ENCODE measurements at regions not wholly inside any gene's neighbourhood (a gene's known extent, or its start where the extent isn't known, plus 50 kb on each side); places are given as distances from the start of the nearest gene placed in this dataset.

DNA sequence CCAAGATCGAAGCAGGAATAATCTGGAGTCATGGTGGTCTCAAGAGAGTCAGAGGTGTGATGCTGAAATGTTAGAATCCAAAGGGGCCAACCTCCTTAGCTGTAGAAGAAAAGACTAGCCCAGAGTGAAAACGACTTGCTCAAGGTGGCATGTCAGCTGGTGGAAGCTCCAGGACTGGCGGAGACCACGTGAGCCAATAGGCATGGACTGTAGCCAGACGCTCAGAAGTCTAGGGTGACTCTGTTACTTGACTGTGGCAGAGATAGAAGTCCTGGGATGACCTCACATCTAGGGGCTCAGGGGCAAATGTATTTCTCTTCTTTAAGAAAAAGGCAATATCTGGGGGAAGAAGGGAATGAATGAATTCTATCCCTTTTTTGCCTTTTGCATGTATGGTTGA lies 267.4 kb downstream of the ATG4C start:
- H4K20me1 ChIP-seq (ENCODE audit: insufficient read depth, low read length), result no peaks in the 10 kb centered on the region
- no peaks in the 10 kb centered on the region for H3K36me3 ChIP-seq (replicated peaks; ENCODE audit: low read depth, low read length)
- no peaks in the 10 kb centered on the region for H3K79me2 ChIP-seq (ENCODE audit: low read length)
- H3K27me3 ChIP-seq (ENCODE audit: low read depth, low read length), result no peaks in the 10 kb centered on the region
- H3K9ac ChIP-seq (ENCODE audit: low read length), result no peak overlapping the region
- H3K9me3 ChIP-seq (ENCODE audit: insufficient read depth, low read length), result no peaks in the 10 kb centered on the region
- TF ChIP-seq EZH2phosphoT487 (IDR thresholded peaks at IDR 0.05; ENCODE audit: low read depth), result no peak
- TF ChIP-seq, protein P1, sequence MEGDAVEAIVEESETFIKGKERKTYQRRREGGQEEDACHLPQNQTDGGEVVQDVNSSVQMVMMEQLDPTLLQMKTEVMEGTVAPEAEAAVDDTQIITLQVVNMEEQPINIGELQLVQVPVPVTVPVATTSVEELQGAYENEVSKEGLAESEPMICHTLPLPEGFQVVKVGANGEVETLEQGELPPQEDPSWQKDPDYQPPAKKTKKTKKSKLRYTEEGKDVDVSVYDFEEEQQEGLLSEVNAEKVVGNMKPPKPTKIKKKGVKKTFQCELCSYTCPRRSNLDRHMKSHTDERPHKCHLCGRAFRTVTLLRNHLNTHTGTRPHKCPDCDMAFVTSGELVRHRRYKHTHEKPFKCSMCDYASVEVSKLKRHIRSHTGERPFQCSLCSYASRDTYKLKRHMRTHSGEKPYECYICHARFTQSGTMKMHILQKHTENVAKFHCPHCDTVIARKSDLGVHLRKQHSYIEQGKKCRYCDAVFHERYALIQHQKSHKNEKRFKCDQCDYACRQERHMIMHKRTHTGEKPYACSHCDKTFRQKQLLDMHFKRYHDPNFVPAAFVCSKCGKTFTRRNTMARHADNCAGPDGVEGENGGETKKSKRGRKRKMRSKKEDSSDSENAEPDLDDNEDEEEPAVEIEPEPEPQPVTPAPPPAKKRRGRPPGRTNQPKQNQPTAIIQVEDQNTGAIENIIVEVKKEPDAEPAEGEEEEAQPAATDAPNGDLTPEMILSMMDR (IDR thresholded peaks at IDR 0.05; ENCODE audit: low read depth, low read length), result no peak
- H3K4me2 ChIP-seq (ENCODE audit: low read length), result no peak overlapping the region
- no peaks in the 10 kb centered on the region for H3K4me1 ChIP-seq (ENCODE audit: low read length)
- no peak overlapping the region for H3K27ac ChIP-seq (ENCODE audit: low read length)
- no peak overlapping the region for H2AFZ ChIP-seq (ENCODE audit: low read depth, low read length)
- no peak overlapping the region for H3K4me3 ChIP-seq (ENCODE audit: low read length)

DNA sequence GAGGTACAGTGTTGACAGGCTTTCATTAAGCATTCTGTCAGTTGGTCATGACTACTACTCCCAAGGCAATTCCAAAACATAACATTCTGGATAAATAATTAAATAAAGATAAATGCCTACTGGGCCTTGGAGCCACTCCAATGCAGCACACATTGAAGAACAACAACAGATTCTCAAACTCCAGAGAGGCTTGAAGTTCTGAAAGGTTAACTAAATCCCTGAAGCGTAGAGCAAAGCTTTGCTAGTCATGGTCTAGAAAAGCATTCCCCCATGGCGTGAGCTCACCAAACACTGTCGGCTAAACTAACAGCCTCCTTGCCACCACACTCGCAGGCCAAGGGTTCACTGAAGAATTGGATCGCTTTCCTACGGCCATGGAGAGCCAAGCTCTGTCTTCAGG lies 268.0 kb downstream of the ATG4C start:
- Histone ChIP-seq H4K20me1 (ENCODE audit: insufficient read depth, low read length) (no peaks in the 10 kb centered on the region), H3K9me3 (ENCODE audit: insufficient read depth, low read length) (no peaks in the 10 kb centered on the region), H3K9ac (ENCODE audit: low read length) (no peak overlapping the region), H3K4me1 (ENCODE audit: low read length) (no peaks in the 10 kb centered on the region), H3K4me3 (ENCODE audit: low read length) (no peak overlapping the region), H3K79me2 (ENCODE audit: low read length) (no peaks in the 10 kb centered on the region), H3K27me3 (ENCODE audit: low read depth, low read length) (no peaks in the 10 kb centered on the region), H3K27ac (ENCODE audit: low read length) (no peak overlapping the region), H3K4me2 (ENCODE audit: low read length) (no peak overlapping the region), H3K36me3 (replicated peaks; ENCODE audit: low read depth, low read length) (no peaks in the 10 kb centered on the region), H2AFZ (ENCODE audit: low read depth, low read length) (no peak overlapping the region)
- no peak for TF ChIP-seq EZH2phosphoT487 (IDR thresholded peaks at IDR 0.05; ENCODE audit: low read depth)
- TF ChIP-seq, protein P1 (IDR thresholded peaks at IDR 0.05; ENCODE audit: low read depth, low read length), result no peak

DNA sequence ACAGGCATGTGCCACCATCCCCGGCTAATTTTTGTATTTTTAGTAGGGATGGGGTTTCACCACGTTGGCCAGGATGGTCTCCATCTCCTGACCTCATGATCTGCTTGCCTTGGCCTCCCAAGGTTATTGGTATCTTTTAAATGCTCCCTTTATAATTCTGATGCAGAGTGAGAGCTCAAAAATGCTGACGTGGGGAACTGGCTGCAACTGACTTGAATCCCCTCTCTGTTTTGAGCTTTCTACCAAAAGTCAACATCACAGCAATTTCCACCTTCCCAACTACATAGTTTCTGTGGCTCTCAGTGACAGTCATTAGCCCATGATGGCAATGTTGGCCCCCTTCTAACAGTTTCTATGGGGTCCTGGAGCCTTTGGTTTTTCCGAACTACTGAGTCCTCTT lies 268.2 kb upstream of the FOXD3 start:
- Histone ChIP-seq H2AFZ (ENCODE audit: low read depth, low read length) (no peak overlapping the region), H3K4me2 (ENCODE audit: low read length) (no peak overlapping the region), H3K9ac (ENCODE audit: low read length) (no peak overlapping the region), H3K4me1 (ENCODE audit: low read length) (no peaks in the 10 kb centered on the region), H3K4me3 (ENCODE audit: low read length) (no peak overlapping the region), H3K36me3 (replicated peaks; ENCODE audit: low read depth, low read length) (no peaks in the 10 kb centered on the region), H4K20me1 (ENCODE audit: insufficient read depth, low read length) (no peaks in the 10 kb centered on the region), H3K27ac (ENCODE audit: low read length) (no peak overlapping the region), H3K79me2 (ENCODE audit: low read length) (no peaks in the 10 kb centered on the region), H3K9me3 (ENCODE audit: insufficient read depth, low read length) (no peaks in the 10 kb centered on the region), H3K27me3 (ENCODE audit: low read depth, low read length) (no peaks in the 10 kb centered on the region)
- no peak for TF ChIP-seq EZH2phosphoT487 (IDR thresholded peaks at IDR 0.05; ENCODE audit: low read depth)
- TF ChIP-seq, protein P1 (IDR thresholded peaks at IDR 0.05; ENCODE audit: low read depth, low read length), result no peak

DNA sequence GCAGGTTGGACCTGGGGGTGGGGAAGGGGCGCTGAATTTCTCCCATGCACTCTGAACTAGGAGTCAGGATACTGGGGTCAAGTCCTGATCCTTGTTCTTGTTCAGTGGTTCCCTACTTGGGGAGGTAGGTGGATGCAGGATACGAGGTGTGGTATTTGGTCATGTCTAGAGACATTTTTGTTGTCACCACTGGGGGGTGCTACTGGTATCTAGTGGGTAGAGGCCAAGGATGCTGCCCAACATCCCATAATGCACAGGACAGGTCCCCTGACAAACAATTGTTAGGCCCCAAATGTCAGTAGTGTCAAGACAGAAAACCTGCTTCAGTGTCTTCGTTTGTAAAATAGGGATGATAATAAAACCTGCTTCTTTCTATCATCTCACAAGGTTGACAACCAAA lies 259.0 kb upstream of the FOXD3 start:
- Histone ChIP-seq H3K4me1 (ENCODE audit: low read length) (no peaks in the 10 kb centered on the region), H3K79me2 (ENCODE audit: low read length) (no peaks in the 10 kb centered on the region), H4K20me1 (ENCODE audit: insufficient read depth, low read length) (no peaks in the 10 kb centered on the region), H3K4me3 (ENCODE audit: low read length) (no peak overlapping the region), H3K36me3 (replicated peaks; ENCODE audit: low read depth, low read length) (no peaks in the 10 kb centered on the region), H3K27ac (ENCODE audit: low read length) (no peak overlapping the region), H3K4me2 (ENCODE audit: low read length) (no peak overlapping the region), H3K9me3 (ENCODE audit: insufficient read depth, low read length) (no peaks in the 10 kb centered on the region), H2AFZ (ENCODE audit: low read depth, low read length) (no peak overlapping the region), H3K9ac (ENCODE audit: low read length) (no peak overlapping the region), H3K27me3 (ENCODE audit: low read depth, low read length) (no peaks in the 10 kb centered on the region)
- TF ChIP-seq, protein P1 (IDR thresholded peaks at IDR 0.05; ENCODE audit: low read depth, low read length), result peak; percentile 20; the same call in 1 of the 2 replicates
- no peak for TF ChIP-seq EZH2phosphoT487 (IDR thresholded peaks at IDR 0.05; ENCODE audit: low read depth)
